ENCODE measurements at regions not wholly inside any gene's neighbourhood (a gene's known extent, or its start where the extent isn't known, plus 50 kb on each side); places are given as distances from the start of the nearest gene placed in this dataset.

- TF ChIP-seq EZH2 (IDR thresholded peaks at IDR 0.05; ENCODE audit: low read length, unreplicated experiment) (no peak), CTCF (conservative IDR thresholded peaks at IDR 0.05; ENCODE audit: low read depth, low read length) (no peak), EZH2phosphoT487 (IDR thresholded peaks at IDR 0.05; ENCODE audit: borderline replicate concordance, low read length) (no peak)
These were observed 364.8 kb downstream of the BMP4 start for GRCh38 chr14:53591816-53592215.

Data from PC-3 (cell line).